KMS-11 (cell line): ENCODE measurements at regions not wholly inside any gene's neighbourhood (a gene's known extent, or its start where the extent isn't known, plus 50 kb on each side); places are given as distances from the start of the nearest gene placed in this dataset.
"Not testable (repeated sequence)": the region's sequence is repeated elsewhere in the genome, so short reads cannot be mapped to it uniquely, and the experiment has no call there.

Experiments used
- H2AFZ ChIP-seq: fragments of 200-600 bp; sonication (generic); 2 replicates; pipeline ENCODE4 v1.6.1; 2016; ENCODE audit warnings: antibody characterized with exemption, mixed run types, low read depth
- H3K27ac ChIP-seq: fragments of 200-600 bp; sonication (generic); 2 replicates; pipeline ENCODE4 v1.6.1; 2016; ENCODE audit warnings: mild to moderate bottlenecking, mixed run types
- H3K27me3 ChIP-seq: fragments of 200-600 bp; sonication (generic); 2 replicates; pipeline ENCODE4 v1.6.1; 2017; ENCODE audit warnings: mild to moderate bottlenecking, low read depth, mixed run types, moderate library complexity; ENCODE audit not compliant: insufficient read depth
- H3K36me3 ChIP-seq: fragments of 200-600 bp; sonication (generic); 2 replicates; pipeline ENCODE4 v1.6.1; 2017; ENCODE audit warnings: mild to moderate bottlenecking, mixed run types; ENCODE audit not compliant: insufficient read depth
- H3K4me1 ChIP-seq: fragments of 200-600 bp; sonication (generic); 2 replicates; pipeline ENCODE4 v1.6.1; 2016; ENCODE audit warnings: mild to moderate bottlenecking, low read depth, mixed run types; ENCODE audit not compliant: poor library complexity, severe bottlenecking
- H3K4me2 ChIP-seq: fragments of 200-600 bp; sonication (generic); 2 replicates; pipeline ENCODE4 v1.7.0; 2016; ENCODE audit warnings: mild to moderate bottlenecking, mixed run types
- H3K4me3 ChIP-seq: fragments of 200-600 bp; sonication (generic); IDR thresholded peaks from 2 replicates; pipeline ENCODE4 v1.6.1; 2017; ENCODE audit warnings: low read depth, low read length, mixed read lengths; ENCODE audit not compliant: insufficient read depth
- H3K79me2 ChIP-seq: fragments of 200-600 bp; sonication (generic); 2 replicates; pipeline ENCODE4 v1.6.1; 2016; ENCODE audit warnings: low read depth, mixed run types; ENCODE audit not compliant: insufficient read depth
- H3K9ac ChIP-seq: fragments of 200-600 bp; sonication (generic); 2 replicates; pipeline ENCODE4 v1.6.1; 2016; ENCODE audit warnings: mild to moderate bottlenecking, mixed run types
- H4K20me1 ChIP-seq: fragments of 200-600 bp; sonication (generic); 2 replicates; pipeline ENCODE4 v1.6.1; 2016; ENCODE audit warnings: mild to moderate bottlenecking, mixed run types; ENCODE audit not compliant: insufficient read depth
- TF ChIP-seq, protein P1 (sequence below): fragments of 200-600 bp; sonication (generic); conservative IDR thresholded peaks from 2 replicates; pipeline ENCODE4 v1.6.1; 2017; ENCODE audit warnings: low read depth, mild to moderate bottlenecking, antibody characterized with exemption, low read length, moderate library complexity, mixed read lengths

DNA sequence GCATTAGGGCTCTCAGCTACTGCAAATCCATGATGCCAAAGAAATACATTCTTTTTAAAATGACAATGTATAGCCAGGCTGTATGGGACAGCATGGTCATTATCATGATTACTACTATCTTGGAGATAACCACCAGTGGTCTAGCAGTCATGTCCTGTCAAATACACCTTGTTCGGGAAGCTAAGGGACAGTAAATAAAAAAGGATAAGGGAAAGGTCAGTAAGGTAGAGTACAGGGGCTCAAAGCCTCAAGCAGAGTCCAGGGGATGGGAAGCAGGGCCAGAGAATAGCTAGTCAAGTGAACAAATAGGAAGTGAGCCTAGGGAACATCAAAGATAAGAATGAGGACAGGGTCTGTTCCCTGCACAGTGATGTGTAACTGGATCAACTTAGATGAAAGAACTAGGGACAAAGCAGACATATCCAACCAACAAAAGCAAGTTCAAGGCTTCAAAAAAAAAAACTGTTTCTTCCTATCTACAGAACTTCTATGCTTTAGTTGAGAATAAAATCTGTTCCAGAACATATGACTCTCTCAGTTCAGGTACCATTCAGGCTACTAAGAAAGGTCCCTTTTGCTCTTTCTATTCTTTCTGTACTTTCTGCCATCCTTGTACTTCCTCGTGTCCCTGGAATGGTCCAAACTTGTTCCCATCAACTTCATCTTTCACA lies 62.9 kb upstream of the EHBP1 start:
- Histone ChIP-seq H3K4me3 (no peak overlapping the region), H3K36me3 (no peaks in the 10 kb centered on the region), H3K27ac (no peak overlapping the region), H2AFZ (no peak overlapping the region), H3K79me2 (no peaks in the 10 kb centered on the region), H3K4me1 (no peaks in the 10 kb centered on the region), H3K9ac (no peak overlapping the region), H3K4me2 (no peak overlapping the region), H4K20me1 (no peaks in the 10 kb centered on the region), H3K27me3 (no peaks in the 10 kb centered on the region)
- TF ChIP-seq, protein P1, sequence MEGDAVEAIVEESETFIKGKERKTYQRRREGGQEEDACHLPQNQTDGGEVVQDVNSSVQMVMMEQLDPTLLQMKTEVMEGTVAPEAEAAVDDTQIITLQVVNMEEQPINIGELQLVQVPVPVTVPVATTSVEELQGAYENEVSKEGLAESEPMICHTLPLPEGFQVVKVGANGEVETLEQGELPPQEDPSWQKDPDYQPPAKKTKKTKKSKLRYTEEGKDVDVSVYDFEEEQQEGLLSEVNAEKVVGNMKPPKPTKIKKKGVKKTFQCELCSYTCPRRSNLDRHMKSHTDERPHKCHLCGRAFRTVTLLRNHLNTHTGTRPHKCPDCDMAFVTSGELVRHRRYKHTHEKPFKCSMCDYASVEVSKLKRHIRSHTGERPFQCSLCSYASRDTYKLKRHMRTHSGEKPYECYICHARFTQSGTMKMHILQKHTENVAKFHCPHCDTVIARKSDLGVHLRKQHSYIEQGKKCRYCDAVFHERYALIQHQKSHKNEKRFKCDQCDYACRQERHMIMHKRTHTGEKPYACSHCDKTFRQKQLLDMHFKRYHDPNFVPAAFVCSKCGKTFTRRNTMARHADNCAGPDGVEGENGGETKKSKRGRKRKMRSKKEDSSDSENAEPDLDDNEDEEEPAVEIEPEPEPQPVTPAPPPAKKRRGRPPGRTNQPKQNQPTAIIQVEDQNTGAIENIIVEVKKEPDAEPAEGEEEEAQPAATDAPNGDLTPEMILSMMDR: no peak

GRCh38 chr2:62641936-62642335 lies 63.6 kb upstream of the EHBP1 start:
- TF ChIP-seq, protein P1: no peak
- Histone ChIP-seq H3K4me2 (no peak overlapping the region), H4K20me1 (no peaks in the 10 kb centered on the region), H3K9ac (no peak overlapping the region), H3K27ac (no peak overlapping the region), H3K36me3 (no peaks in the 10 kb centered on the region), H3K27me3 (no peaks in the 10 kb centered on the region), H2AFZ (no peak overlapping the region), H3K4me3 (no peak overlapping the region), H3K79me2 (no peaks in the 10 kb centered on the region), H3K4me1 (no peaks in the 10 kb centered on the region)

DNA sequence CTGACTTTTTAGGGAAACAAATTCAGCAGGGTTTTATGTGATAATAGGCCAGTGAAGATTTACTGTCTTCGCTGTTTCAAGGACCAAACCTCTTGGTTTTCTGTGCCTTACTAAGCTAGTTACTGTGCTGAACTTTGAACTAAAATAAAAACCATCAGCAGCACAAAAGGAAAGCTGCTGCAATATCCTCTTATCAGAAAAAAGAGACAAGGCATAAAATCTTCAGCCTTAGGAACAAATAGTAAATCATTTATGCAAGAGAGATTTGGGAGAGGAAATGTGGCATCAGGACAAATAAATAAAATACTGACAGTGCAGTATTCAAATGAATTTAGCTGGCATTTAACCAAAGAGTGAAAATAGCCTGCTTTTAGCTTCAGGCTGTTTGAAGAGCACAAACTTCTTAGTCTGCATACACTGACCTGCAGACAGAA lies 64.1 kb upstream of the EHBP1 start:
- Histone ChIP-seq H3K79me2 (no peaks in the 10 kb centered on the region), H3K27ac (no peak overlapping the region), H3K36me3 (no peaks in the 10 kb centered on the region), H3K4me2 (no peak overlapping the region), H3K9ac (no peak overlapping the region), H4K20me1 (no peaks in the 10 kb centered on the region), H3K4me1 (no peaks in the 10 kb centered on the region), H3K27me3 (no peaks in the 10 kb centered on the region), H3K4me3 (no peak overlapping the region), H2AFZ (no peak overlapping the region)
- TF ChIP-seq, protein P1: no peak

GRCh38 chr2:62631160-62632085 lies 74.1 kb upstream of the EHBP1 start:
- Histone ChIP-seq H3K4me2 (no peak overlapping the region), H3K79me2 (no peaks in the 10 kb centered on the region), H2AFZ (no peak overlapping the region), H3K27me3 (no peaks in the 10 kb centered on the region), H3K27ac (no peak overlapping the region), H3K4me3 (no peak overlapping the region), H3K36me3 (no peaks in the 10 kb centered on the region), H3K9ac (no peak overlapping the region), H4K20me1 (no peaks in the 10 kb centered on the region), H3K4me1 (no peaks in the 10 kb centered on the region)
- TF ChIP-seq, protein P1: no peak

- H2AFZ ChIP-seq: not testable (repeated sequence)
Observed at GRCh38 chr2:62630206-62630605, 75.3 kb upstream of the EHBP1 start.

DNA sequence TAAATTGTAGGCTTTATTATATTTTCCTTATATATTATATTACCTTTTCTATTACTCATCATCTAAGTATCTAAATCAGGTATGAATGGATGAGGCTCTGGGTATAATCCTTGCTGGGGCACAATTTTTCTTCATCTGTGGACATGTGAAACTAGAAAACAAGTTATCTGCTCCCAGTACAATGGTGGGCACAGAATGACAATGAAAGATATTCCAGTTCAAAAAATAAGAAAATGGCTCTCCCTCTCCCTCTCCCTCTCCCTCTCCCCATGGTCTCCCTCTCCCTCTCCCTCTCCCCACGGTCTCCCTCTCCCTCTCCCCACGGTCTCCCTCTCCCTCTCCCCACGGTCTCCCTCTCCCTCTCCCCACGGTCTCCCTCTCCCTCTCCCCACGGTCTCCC lies 76.2 kb upstream of the EHBP1 start:
- H3K36me3 ChIP-seq, H3K9ac ChIP-seq, H3K4me2 ChIP-seq, H3K79me2 ChIP-seq, H3K27me3 ChIP-seq, H3K27ac ChIP-seq, H4K20me1 ChIP-seq, H3K4me3 ChIP-seq, H3K4me1 ChIP-seq, H2AFZ ChIP-seq: not testable (repeated sequence)

More at GRCh38 chr2:62630206-62630605, 75.3 kb upstream of the EHBP1 start:
- not testable (repeated sequence) for H3K9ac ChIP-seq, H3K4me2 ChIP-seq, H3K36me3 ChIP-seq, H3K79me2 ChIP-seq, H3K4me1 ChIP-seq, H3K27me3 ChIP-seq, H3K4me3 ChIP-seq, H4K20me1 ChIP-seq, H3K27ac ChIP-seq
